HepG2 (cell line): ENCODE measurements at regions not wholly inside any gene's neighbourhood (a gene's known extent, or its start where the extent isn't known, plus 50 kb on each side); places are given as distances from the start of the nearest gene placed in this dataset.
"Not testable (repeated sequence)": the region's sequence is repeated elsewhere in the genome, so short reads cannot be mapped to it uniquely, and the experiment has no call there.

Source experiments
- ATAC-seq: fragments of 200-7000 bp; cut with Tn5 transposase; 3 replicates; pipeline ENCODE4 v1.9.1; 2020; ENCODE audit warnings: mild to moderate bottlenecking, moderate library complexity
- BruUV-seq: library from RNA; stranded (reverse); fragments of 400-500 nt; replicated peaks from 2 replicates; lab custom pipeline; 2021; lab: Mats Ljungman, UMichigan
- CTCF ChIA-PET: fragments of 300-600 bp; formaldehyde crosslinking; extraction: SDS; loops from one replicate; lab custom pipeline; 2021; ENCODE audit warnings: low total read pairs, inconsistent platforms, low intra/inter-chr PET ratio; lab: Yijun Ruan, JAX
- POLR2A ChIA-PET: fragments of 350-600 bp; sonication (Branson Sonifier 250); formaldehyde crosslinking; loops from one replicate; lab custom pipeline; 2020; ENCODE audit warnings: antibody characterized with exemption, inconsistent platforms; lab: Yijun Ruan, JAX
- DNase-seq: peaks from one replicate; pipeline ENCODE4 v3.0.0-alpha.2; 2015; ENCODE audit warnings: low spot score
- FAIRE-seq: peaks from 3 replicates; lab custom pipeline; 2011; peaks lifted over from hg19 to GRCh38; lab: Jason Lieb, UNC
- H2AFZ ChIP-seq: one replicate; pipeline ENCODE4 v1.6.1; 2011; ENCODE audit warnings: low read length, inconsistent platforms
- H3K27ac ChIP-seq: fragments of 300-600 bp; 3 replicates; pipeline ENCODE4 v1.8.0; 2011; ENCODE audit warnings: mixed run types, mild to moderate bottlenecking, mixed read lengths, low read length, inconsistent platforms; ENCODE audit not compliant: insufficient read depth; ENCODE audit errors: extremely low read length
- H3K27me3 ChIP-seq, 2 experiments: fragments of 200-600 bp in 1 of 2; 2 replicates in 1 of 2; 3 replicates in 1 of 2; pipeline versions ENCODE4 v1.6.0 to v1.8.0; 2011; ENCODE audit warnings: low read length in 2 of 2, mild to moderate bottlenecking in 2 of 2, moderate library complexity in 2 of 2, inconsistent platforms in 1 of 2; ENCODE audit not compliant: insufficient read depth in 2 of 2, control insufficient read depth in 1 of 2
- H3K36me3 ChIP-seq, 2 experiments: fragments of 200-600 bp in 1 of 2; replicated peaks in 1 of 2; 2 replicates in 1 of 2; 3 replicates in 1 of 2; pipeline versions ENCODE4 v1.5.1 to v1.8.0; 2011; ENCODE audit warnings: low read length in 2 of 2, inconsistent platforms in 1 of 2; ENCODE audit not compliant: insufficient read depth in 2 of 2, control insufficient read depth in 1 of 2
- H3K4me1 ChIP-seq: 2 replicates; pipeline ENCODE4 v1.5.1; 2012; ENCODE audit warnings: low read length, inconsistent platforms; ENCODE audit not compliant: insufficient read depth
- H3K4me2 ChIP-seq: 2 replicates; pipeline ENCODE4 v1.6.0; 2011; ENCODE audit warnings: low read depth, low read length, inconsistent platforms
- H3K4me3 ChIP-seq, 3 experiments: fragments of 200-600 bp in 1 of 3; sonication (generic), shearing (Covaris generic) in 1 of 3; replicated peaks in 1 of 3; 2 replicates each; pipeline ENCODE4 v1.5.1; 2011 to 2016; ENCODE audit warnings: low read length in 3 of 3, inconsistent platforms in 2 of 3, low read depth in 2 of 3, mild to moderate bottlenecking in 2 of 3, control low read depth in 1 of 3, mixed read lengths in 1 of 3; ENCODE audit not compliant: insufficient read depth in 1 of 3
- H3K79me2 ChIP-seq: one replicate; pipeline ENCODE4 v1.6.1; 2011; ENCODE audit warnings: low read length, inconsistent platforms; ENCODE audit not compliant: insufficient read depth
- H3K9ac ChIP-seq: 2 replicates; pipeline ENCODE4 v1.6.0; 2011; ENCODE audit warnings: mild to moderate bottlenecking, low read depth, low read length, inconsistent platforms; ENCODE audit not compliant: insufficient read depth
- H3K9me3 ChIP-seq: 2 replicates; pipeline ENCODE4 v1.5.1; 2012; ENCODE audit warnings: mild to moderate bottlenecking, low read length
- H4K20me1 ChIP-seq: 2 replicates; pipeline ENCODE4 v1.6.0; 2011; ENCODE audit warnings: inconsistent platforms, mild to moderate bottlenecking, low read length, moderate library complexity; ENCODE audit not compliant: insufficient read depth
- in situ Hi-C: cut with HindIII; loops from 2 replicates; pipeline ENCODE4 v1.10.0; 2017; ENCODE audit warnings: low pct_unique_long_range_greater_than_20kb; ENCODE audit not compliant: extremely low pct_ligation_motif_present
- intact Hi-C: fragments of 100-400 bp; cut with micrococcal nuclease; formaldehyde crosslinking; loops from one replicate; pipeline ENCODE4 v1.10.0; 2022; ENCODE audit not compliant: unreplicated experiment
- TF ChIP-seq, protein P1 (sequence below): sonication (generic); formaldehyde crosslinking; IDR thresholded peaks from 2 replicates; pipeline ENCODE4 v1.4.0; 2020; ENCODE audit warnings: missing genetic modification reagents
- TF ChIP-seq, protein P2 (sequence below): sonication (generic); formaldehyde crosslinking; IDR thresholded peaks from 2 replicates; pipeline ENCODE4 v1.8.0; 2022; ENCODE audit warnings: missing genetic modification reagents, low read depth, mild to moderate bottlenecking, borderline replicate concordance

DNA sequence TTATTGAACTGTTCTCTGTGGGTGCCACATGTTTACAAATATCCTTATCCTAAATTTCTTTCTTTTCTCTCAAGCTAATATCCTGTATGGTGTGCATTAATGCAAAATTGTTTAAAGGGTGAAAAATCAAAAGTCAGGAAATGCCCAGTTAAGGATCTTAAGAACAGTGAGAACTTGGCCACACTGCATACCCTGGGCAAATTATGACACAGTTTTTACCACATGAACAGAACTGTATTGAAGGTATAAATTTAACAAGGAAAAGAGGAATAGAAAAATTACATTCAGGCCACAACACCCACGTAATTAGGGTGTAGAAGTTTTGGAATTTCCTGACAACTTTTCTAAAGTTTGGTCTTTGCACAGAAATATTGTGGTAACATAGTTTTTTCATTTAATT lies 94.4 kb upstream of the HCCS start (continued):
- TF ChIP-seq, protein P1, sequence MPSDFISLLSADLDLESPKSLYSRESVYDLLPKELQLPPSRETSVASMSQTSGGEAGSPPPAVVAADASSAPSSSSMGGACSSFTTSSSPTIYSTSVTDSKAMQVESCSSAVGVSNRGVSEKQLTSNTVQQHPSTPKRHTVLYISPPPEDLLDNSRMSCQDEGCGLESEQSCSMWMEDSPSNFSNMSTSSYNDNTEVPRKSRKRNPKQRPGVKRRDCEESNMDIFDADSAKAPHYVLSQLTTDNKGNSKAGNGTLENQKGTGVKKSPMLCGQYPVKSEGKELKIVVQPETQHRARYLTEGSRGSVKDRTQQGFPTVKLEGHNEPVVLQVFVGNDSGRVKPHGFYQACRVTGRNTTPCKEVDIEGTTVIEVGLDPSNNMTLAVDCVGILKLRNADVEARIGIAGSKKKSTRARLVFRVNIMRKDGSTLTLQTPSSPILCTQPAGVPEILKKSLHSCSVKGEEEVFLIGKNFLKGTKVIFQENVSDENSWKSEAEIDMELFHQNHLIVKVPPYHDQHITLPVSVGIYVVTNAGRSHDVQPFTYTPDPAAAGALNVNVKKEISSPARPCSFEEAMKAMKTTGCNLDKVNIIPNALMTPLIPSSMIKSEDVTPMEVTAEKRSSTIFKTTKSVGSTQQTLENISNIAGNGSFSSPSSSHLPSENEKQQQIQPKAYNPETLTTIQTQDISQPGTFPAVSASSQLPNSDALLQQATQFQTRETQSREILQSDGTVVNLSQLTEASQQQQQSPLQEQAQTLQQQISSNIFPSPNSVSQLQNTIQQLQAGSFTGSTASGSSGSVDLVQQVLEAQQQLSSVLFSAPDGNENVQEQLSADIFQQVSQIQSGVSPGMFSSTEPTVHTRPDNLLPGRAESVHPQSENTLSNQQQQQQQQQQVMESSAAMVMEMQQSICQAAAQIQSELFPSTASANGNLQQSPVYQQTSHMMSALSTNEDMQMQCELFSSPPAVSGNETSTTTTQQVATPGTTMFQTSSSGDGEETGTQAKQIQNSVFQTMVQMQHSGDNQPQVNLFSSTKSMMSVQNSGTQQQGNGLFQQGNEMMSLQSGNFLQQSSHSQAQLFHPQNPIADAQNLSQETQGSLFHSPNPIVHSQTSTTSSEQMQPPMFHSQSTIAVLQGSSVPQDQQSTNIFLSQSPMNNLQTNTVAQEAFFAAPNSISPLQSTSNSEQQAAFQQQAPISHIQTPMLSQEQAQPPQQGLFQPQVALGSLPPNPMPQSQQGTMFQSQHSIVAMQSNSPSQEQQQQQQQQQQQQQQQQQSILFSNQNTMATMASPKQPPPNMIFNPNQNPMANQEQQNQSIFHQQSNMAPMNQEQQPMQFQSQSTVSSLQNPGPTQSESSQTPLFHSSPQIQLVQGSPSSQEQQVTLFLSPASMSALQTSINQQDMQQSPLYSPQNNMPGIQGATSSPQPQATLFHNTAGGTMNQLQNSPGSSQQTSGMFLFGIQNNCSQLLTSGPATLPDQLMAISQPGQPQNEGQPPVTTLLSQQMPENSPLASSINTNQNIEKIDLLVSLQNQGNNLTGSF: no peak
- TF ChIP-seq, protein P2, sequence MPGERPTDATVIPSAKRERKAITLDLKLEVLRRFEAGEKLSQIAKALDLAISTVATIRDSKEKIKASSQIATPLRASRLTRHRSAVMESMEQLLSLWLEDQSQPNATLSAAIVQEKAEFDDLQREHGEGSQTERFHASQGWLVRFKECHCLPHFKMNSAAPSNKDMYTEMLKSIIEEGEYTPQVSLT (CRISPR knock-in tag): no peak

DNA sequence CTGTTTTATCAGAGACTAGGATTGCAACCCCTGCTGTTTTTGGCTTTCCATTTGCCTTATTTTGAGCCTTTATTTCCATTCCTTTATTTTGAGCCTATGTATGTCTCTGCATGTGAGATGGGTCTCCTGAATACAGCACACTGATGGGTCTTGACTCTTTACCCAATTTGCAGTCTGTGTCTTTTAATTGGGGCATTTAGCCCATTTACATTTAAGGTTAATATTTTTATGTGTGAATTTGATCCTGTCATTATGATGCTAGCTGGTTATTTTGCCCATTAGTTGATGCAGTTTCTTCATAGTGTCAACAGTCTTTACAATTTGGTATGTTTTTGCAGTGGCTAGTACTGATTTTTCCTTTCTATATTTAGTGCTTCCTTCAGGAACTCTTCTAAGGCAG lies 88.5 kb upstream of the HCCS start:
- in situ Hi-C loops, H3K4me1 ChIP-seq, H3K79me2 ChIP-seq, H3K9me3 ChIP-seq, H3K36me3 ChIP-seq, H3K9ac ChIP-seq, FAIRE-seq, H4K20me1 ChIP-seq, intact Hi-C loops, H3K4me2 ChIP-seq, H3K27ac ChIP-seq, POLR2A ChIA-PET, H2AFZ ChIP-seq, DNase-seq, H3K27me3 ChIP-seq, CTCF ChIA-PET, ATAC-seq, H3K4me3 ChIP-seq, BruUV-seq: not testable (repeated sequence)
